H9 (cell line): ENCODE measurements at regions not wholly inside any gene's neighbourhood (a gene's known extent, or its start where the extent isn't known, plus 50 kb on each side); places are given as distances from the start of the nearest gene placed in this dataset.

Experiments used
- DNase-seq: peaks from one replicate; pipeline ENCODE4 v3.0.0-alpha.2; 2017
- H2AFZ ChIP-seq: one replicate; pipeline ENCODE4 v1.6.1; 2013; ENCODE audit warnings: mild to moderate bottlenecking, low read length, control low read depth, moderate library complexity
- H2AK5ac ChIP-seq: 2 replicates; pipeline ENCODE4 v1.6.1; 2013; ENCODE audit warnings: low read length, control low read depth, mixed read lengths; ENCODE audit not compliant: insufficient read length
- H2BK120ac ChIP-seq: one replicate; pipeline ENCODE4 v1.6.1; 2013; ENCODE audit warnings: low read depth, mild to moderate bottlenecking, low read length, control low read depth, inconsistent platforms; ENCODE audit not compliant: poor library complexity, severe bottlenecking
- H2BK12ac ChIP-seq: 2 replicates; pipeline ENCODE4 v1.6.1; 2013; ENCODE audit warnings: low read length, control low read depth, mixed read lengths, low read depth; ENCODE audit not compliant: insufficient read length
- H2BK15ac ChIP-seq: 2 replicates; pipeline ENCODE4 v1.6.1; 2013; ENCODE audit warnings: low read depth, low read length, control low read depth
- H2BK20ac ChIP-seq: one replicate; pipeline ENCODE4 v1.6.1; 2013; ENCODE audit warnings: low read depth, mild to moderate bottlenecking, low read length, control low read depth, inconsistent platforms; ENCODE audit not compliant: poor library complexity, severe bottlenecking
- H2BK5ac ChIP-seq: 2 replicates; pipeline ENCODE4 v1.6.1; 2013; ENCODE audit warnings: low read length, control low read depth, mixed read lengths; ENCODE audit not compliant: insufficient read length
- H3K14ac ChIP-seq: 2 replicates; pipeline ENCODE4 v1.6.1; 2013; ENCODE audit warnings: low read length, control low read depth; ENCODE audit not compliant: insufficient read depth
- H3K18ac ChIP-seq: 2 replicates; pipeline ENCODE4 v1.6.1; 2013; ENCODE audit warnings: low read depth, mild to moderate bottlenecking, mixed read lengths, low read length, control low read depth; ENCODE audit not compliant: insufficient read length
- H3K23ac ChIP-seq: 2 replicates; pipeline ENCODE4 v1.6.1; 2013; ENCODE audit warnings: low read length, control low read depth, mixed read lengths, low read depth; ENCODE audit not compliant: insufficient read length
- H3K23me2 ChIP-seq: 2 replicates; pipeline ENCODE4 v1.6.1; 2013; ENCODE audit warnings: low read depth, mild to moderate bottlenecking, mixed read lengths, low read length, control low read depth; ENCODE audit not compliant: insufficient read length, poor library complexity, severe bottlenecking
- H3K27ac ChIP-seq: 2 replicates; pipeline ENCODE4 v1.5.1; 2013; ENCODE audit warnings: low read length, control low read depth, mixed read lengths, low read depth; ENCODE audit not compliant: insufficient read length
- H3K27me3 ChIP-seq: 2 replicates; pipeline ENCODE4 v1.6.1; 2013; ENCODE audit warnings: low read length, control low read depth, inconsistent platforms; ENCODE audit not compliant: insufficient read depth
- H3K4ac ChIP-seq: 2 replicates; pipeline ENCODE4 v1.6.1; 2013; ENCODE audit warnings: low read depth, mild to moderate bottlenecking, control low read depth, inconsistent platforms, low read length, moderate library complexity
- H3K4me1 ChIP-seq: 2 replicates; pipeline ENCODE4 v1.6.1; 2013; ENCODE audit warnings: low read length, control low read depth, inconsistent platforms; ENCODE audit not compliant: insufficient read depth
- H3K4me2 ChIP-seq: 2 replicates; pipeline ENCODE4 v1.6.1; 2013; ENCODE audit warnings: low read length, control low read depth, mixed read lengths; ENCODE audit not compliant: insufficient read length, insufficient read depth
- H3K56ac ChIP-seq: 2 replicates; pipeline ENCODE4 v1.6.1; 2013; ENCODE audit warnings: low read depth, mild to moderate bottlenecking, mixed read lengths, low read length, control low read depth; ENCODE audit not compliant: insufficient read length
- H3K79me1 ChIP-seq: 2 replicates; pipeline ENCODE4 v1.6.1; 2013; ENCODE audit warnings: low read depth, mild to moderate bottlenecking, moderate library complexity, low read length, control low read depth, inconsistent platforms; ENCODE audit not compliant: insufficient read depth, poor library complexity, severe bottlenecking
- H3K79me2 ChIP-seq: 2 replicates; pipeline ENCODE4 v1.6.1; 2013; ENCODE audit warnings: low read length, control low read depth, inconsistent platforms; ENCODE audit not compliant: insufficient read depth
- H3K9ac ChIP-seq: 2 replicates; pipeline ENCODE4 v1.6.1; 2013; ENCODE audit warnings: low read length, control low read depth, mixed read lengths; ENCODE audit not compliant: insufficient read length; ENCODE audit errors: extremely low read depth
- H3K9me3 ChIP-seq: one replicate; pipeline ENCODE4 v1.6.1; 2013; ENCODE audit warnings: low read depth, low read length, inconsistent platforms; ENCODE audit not compliant: control insufficient read depth
- H3T11ph ChIP-seq: one replicate; pipeline ENCODE4 v1.6.1; 2013; ENCODE audit warnings: mild to moderate bottlenecking, low read length, control low read depth, inconsistent platforms
- H4K20me1 ChIP-seq: one replicate; pipeline ENCODE4 v1.6.1; 2013; ENCODE audit not compliant: control insufficient read depth, insufficient read length, insufficient read depth
- H4K5ac ChIP-seq: 2 replicates; pipeline ENCODE4 v1.6.1; 2013; ENCODE audit warnings: low read depth, mild to moderate bottlenecking, mixed read lengths, low read length, control low read depth; ENCODE audit not compliant: insufficient read length
- H4K8ac ChIP-seq: replicated peaks from 2 replicates; pipeline ENCODE4 v1.6.1; 2013; ENCODE audit warnings: low read length, control low read depth, mixed read lengths, low read depth; ENCODE audit not compliant: insufficient read length
- H4K91ac ChIP-seq: 2 replicates; pipeline ENCODE4 v1.6.1; 2013; ENCODE audit warnings: low read depth, mild to moderate bottlenecking, moderate library complexity, mixed read lengths, low read length, control low read depth; ENCODE audit not compliant: insufficient read length
- H3K27ac Mint-ChIP-seq, 3 experiments: 2 replicates in 2 of 3; 3 replicates in 1 of 3; pipeline ENCODE4 v1.8.0; 2020 to 2021; ENCODE audit warnings: mixed read lengths in 3 of 3, mild to moderate bottlenecking in 1 of 3, moderate library complexity in 1 of 3
- H3K27me3 Mint-ChIP-seq: 2 replicates; pipeline ENCODE4 v1.8.0; 2021; ENCODE audit warnings: low read depth, mild to moderate bottlenecking, moderate library complexity, mixed read lengths
- H3K36me3 Mint-ChIP-seq, 3 experiments: 2 replicates in 2 of 3; 3 replicates in 1 of 3; pipeline ENCODE4 v1.8.0; 2020 to 2021; ENCODE audit warnings: low read depth in 3 of 3, mixed read lengths in 3 of 3; ENCODE audit not compliant: insufficient read depth in 1 of 3
- H3K4me1 Mint-ChIP-seq, 2 experiments: 2 replicates each; pipeline ENCODE4 v1.8.0; 2020; ENCODE audit warnings: mixed read lengths in 2 of 2
- H3K4me3 Mint-ChIP-seq, 2 experiments: 2 replicates in 1 of 2; 3 replicates in 1 of 2; pipeline ENCODE4 v1.8.0; 2020 to 2021; ENCODE audit warnings: mild to moderate bottlenecking in 2 of 2, mixed read lengths in 2 of 2, moderate library complexity in 1 of 2
- H3K9me3 Mint-ChIP-seq, 2 experiments: 2 replicates in 1 of 2; 3 replicates in 1 of 2; pipeline ENCODE4 v1.8.0; 2020; ENCODE audit warnings: mild to moderate bottlenecking in 2 of 2, mixed read lengths in 2 of 2, moderate library complexity in 1 of 2
- WGBS: extraction: QIAGEN DNeasy Blood & Tissue Kit; methylation state at CpG from one replicate; pipeline ENCODE4 v1.1.7; 2013; ENCODE audit warnings: missing lambda C conversion rate, low lambda C conversion rate, mixed read lengths; ENCODE audit not compliant: insufficient read length; ENCODE audit errors: extremely low coverage; 5-methylcytosine and 5-hydroxymethylcytosine counted together
- TF ChIP-seq, protein P1 (sequence below): fragments of 200-600 bp; sonication (generic); conservative IDR thresholded peaks from 3 replicates; pipeline ENCODE4 v1.8.0; 2021; ENCODE audit warnings: antibody characterized with exemption, mild to moderate bottlenecking

DNA sequence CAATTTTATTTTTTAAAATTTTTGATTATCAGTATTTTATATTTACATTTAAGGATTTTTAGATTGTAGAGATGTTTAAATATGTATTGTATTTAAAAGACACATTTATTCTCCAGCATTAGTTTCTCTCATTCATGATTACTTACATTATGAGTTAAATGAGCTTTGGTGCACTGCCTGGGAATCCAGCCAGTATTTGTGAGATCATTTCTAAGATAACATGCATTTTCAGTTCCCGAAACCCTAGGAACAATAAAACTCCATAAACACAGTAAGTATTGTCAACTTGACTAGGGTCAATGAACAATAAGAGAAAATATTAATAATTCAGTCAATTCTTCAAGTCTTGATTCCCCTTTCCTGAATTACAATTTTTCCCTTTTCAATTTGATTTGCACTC, 403.3 kb downstream of the PLK2 start:
- Histone ChIP-seq H3K4me1 (no peaks in the 10 kb centered on the region), H3K4me2 (no peak overlapping the region)

More for the DNA sequence above, 403.3 kb downstream of the PLK2 start:
- Histone ChIP-seq H3K23me2 (no peaks in the 10 kb centered on the region), H4K20me1 (no peaks in the 10 kb centered on the region), H2AK5ac (no peak overlapping the region), H3K27me3 (no peaks in the 10 kb centered on the region), H3T11ph (no peak overlapping the region), H2BK12ac (no peak overlapping the region), H2AFZ (no peak overlapping the region), H3K23ac (no peak overlapping the region), H3K9me3 (no peaks in the 10 kb centered on the region), H2BK20ac (no peak overlapping the region), H4K5ac (no peak overlapping the region), H4K8ac (no peak overlapping the region), H3K18ac (no peak overlapping the region), H3K14ac (no peak overlapping the region), H3K56ac (no peak overlapping the region), H3K27ac (no peak overlapping the region), H2BK15ac (no peak overlapping the region), H2BK5ac (no peak overlapping the region), H3K4ac (no peak overlapping the region), H4K91ac (no peak overlapping the region), H3K79me2 (no peaks in the 10 kb centered on the region), H2BK120ac (no peak overlapping the region), H3K9ac (no peak overlapping the region), H3K79me1 (no peaks in the 10 kb centered on the region)
- H3K4me3 Mint-ChIP-seq: no peak overlapping the region
- no peaks in the 10 kb centered on the region for H3K4me1 Mint-ChIP-seq
- WGBS: no CpG with 5 or more reads among the region's 1 CpG
- H3K27ac Mint-ChIP-seq: no peak overlapping the region
- H3K9me3 Mint-ChIP-seq: peaks cover 3 to 6% of the 10 kb centered on the region in 2 experiments; a peak in 3 of 5 replicates
- H3K27me3 Mint-ChIP-seq: no peaks in the 10 kb centered on the region
- TF ChIP-seq, protein P1, sequence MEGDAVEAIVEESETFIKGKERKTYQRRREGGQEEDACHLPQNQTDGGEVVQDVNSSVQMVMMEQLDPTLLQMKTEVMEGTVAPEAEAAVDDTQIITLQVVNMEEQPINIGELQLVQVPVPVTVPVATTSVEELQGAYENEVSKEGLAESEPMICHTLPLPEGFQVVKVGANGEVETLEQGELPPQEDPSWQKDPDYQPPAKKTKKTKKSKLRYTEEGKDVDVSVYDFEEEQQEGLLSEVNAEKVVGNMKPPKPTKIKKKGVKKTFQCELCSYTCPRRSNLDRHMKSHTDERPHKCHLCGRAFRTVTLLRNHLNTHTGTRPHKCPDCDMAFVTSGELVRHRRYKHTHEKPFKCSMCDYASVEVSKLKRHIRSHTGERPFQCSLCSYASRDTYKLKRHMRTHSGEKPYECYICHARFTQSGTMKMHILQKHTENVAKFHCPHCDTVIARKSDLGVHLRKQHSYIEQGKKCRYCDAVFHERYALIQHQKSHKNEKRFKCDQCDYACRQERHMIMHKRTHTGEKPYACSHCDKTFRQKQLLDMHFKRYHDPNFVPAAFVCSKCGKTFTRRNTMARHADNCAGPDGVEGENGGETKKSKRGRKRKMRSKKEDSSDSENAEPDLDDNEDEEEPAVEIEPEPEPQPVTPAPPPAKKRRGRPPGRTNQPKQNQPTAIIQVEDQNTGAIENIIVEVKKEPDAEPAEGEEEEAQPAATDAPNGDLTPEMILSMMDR: no peak
- DNase-seq: no peak
- no peaks in the 10 kb centered on the region for H3K36me3 Mint-ChIP-seq
